Retinal pigment epithelial cell (primary cell): ENCODE measurements at regions not wholly inside any gene's neighbourhood (a gene's known extent, or its start where the extent isn't known, plus 50 kb on each side); places are given as distances from the start of the nearest gene placed in this dataset.

Experiments
- DNase-seq: peaks from one replicate; pipeline ENCODE4 v3.0.0-alpha.2; 2010; ENCODE audit warnings: low read depth
- H3K4me3 ChIP-seq: 2 replicates; pipeline ENCODE4 v1.5.1; 2011; ENCODE audit warnings: mild to moderate bottlenecking, low read length, control low read depth, moderate library complexity
- CTCF ChIP-seq: conservative IDR thresholded peaks from 2 replicates; pipeline ENCODE4 v1.5.1; 2011; ENCODE audit warnings: low read depth, low read length, control low read depth, inconsistent platforms

DNA sequence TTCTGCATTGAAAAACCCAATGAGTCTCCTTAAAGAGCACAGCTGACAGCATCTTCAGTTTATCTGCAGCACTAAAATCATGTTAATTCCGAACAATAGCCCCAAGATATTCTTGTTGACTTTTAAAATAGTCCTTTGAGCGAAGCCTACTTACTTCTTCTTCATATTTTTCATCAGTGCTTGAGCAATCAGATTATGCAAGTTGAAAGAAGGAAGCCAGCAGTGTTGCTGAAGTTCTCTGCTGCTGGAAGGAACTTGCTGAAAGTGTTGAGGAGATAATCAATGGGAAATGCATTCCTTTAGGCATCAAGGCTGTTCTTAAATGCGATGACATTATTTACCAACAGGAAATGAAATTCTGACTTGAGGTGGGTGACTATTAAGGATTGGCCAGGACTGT lies 105.9 kb upstream of the SNTG2 start:
- no peak for TF ChIP-seq CTCF
- DNase-seq: no peak
- H3K4me3 ChIP-seq: no peak overlapping the region

- no peak for TF ChIP-seq CTCF
- H3K4me3 ChIP-seq: no peak overlapping the region
- DNase-seq: no peak
Measured at GRCh38 chr2:842151-842803, 108.4 kb upstream of the SNTG2 start.

- DNase-seq: no peak
- TF ChIP-seq CTCF: no peak
Measured at GRCh38 chr2:841036-841435, 109.6 kb upstream of the SNTG2 start.

DNA sequence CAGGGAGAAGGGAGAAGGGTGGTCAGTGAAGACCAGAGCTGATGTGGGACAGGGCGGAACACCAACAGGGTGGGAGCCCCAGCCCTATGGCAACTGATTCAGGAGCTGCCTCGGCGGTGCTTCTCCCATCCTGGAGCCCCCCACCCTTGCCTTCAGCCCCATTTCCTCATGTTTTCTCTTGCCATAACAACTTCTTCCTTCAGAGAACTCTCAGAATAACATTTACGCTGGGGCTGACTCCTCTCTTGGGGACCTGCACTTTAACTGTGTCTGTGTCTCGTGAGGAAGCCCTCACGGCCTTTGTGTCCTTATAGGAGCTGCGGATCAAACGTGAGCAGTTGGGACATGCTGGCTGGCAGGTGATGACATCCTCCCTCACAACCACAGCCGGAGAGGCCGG lies 116.4 kb upstream of the SNTG2 start:
- no peak for DNase-seq

More at GRCh38 chr2:841036-841435, 109.6 kb upstream of the SNTG2 start:
- no peak overlapping the region for H3K4me3 ChIP-seq

DNA sequence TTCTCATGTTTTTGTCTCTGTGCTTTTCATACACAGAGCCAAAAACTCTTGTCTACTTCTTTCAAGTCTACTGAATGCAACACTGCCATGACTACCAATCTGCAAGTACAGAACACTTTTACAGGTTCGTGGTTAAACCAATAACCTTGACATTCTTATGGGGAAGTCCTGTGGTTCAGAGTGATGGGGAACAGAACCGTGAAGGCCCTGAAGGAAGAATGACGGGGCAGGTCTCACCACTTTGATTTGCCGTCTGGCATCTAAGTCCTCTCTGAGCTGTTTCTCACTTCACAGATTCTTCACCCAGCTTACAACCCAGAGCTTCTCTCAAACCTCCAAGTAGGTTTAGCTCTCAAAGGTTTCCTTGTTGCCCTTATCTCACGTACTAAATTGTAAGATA lies 117.5 kb upstream of the SNTG2 start:
- no peak overlapping the region for H3K4me3 ChIP-seq
- no peak for TF ChIP-seq CTCF
- DNase-seq: no peak

More for the DNA sequence above, 116.4 kb upstream of the SNTG2 start:
- no peak overlapping the region for H3K4me3 ChIP-seq
- TF ChIP-seq CTCF: no peak

GRCh38 chr2:832635-833034 lies 118.0 kb upstream of the SNTG2 start:
- TF ChIP-seq CTCF: no peak
- DNase-seq: no peak

DNA sequence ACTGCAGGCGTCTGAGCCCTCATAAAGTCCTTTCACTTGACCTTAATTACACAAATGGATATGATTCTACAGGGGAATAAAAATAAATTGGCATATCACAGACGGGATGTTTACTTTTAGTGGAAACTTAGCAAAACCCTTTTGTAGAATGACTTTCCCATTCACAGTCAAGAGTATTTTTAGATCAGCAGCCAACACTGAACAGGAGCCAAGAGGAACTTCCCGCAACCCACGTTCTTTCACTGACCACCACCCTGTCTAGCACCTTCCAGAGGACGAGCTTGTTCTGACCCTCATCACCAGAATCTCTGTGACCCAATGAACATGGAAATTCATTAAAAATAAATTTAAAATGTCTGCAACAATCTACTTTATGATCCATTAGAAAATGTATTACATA lies 119.0 kb upstream of the SNTG2 start:
- no peak for TF ChIP-seq CTCF
- no peak overlapping the region for H3K4me3 ChIP-seq
- no peak for DNase-seq

More at GRCh38 chr2:832635-833034, 118.0 kb upstream of the SNTG2 start:
- no peak overlapping the region for H3K4me3 ChIP-seq
